HepG2 (cell line): ENCODE measurements at regions not wholly inside any gene's neighbourhood (a gene's known extent, or its start where the extent isn't known, plus 50 kb on each side); places are given as distances from the start of the nearest gene placed in this dataset.
"Not testable (repeated sequence)": the region's sequence is repeated elsewhere in the genome, so short reads cannot be mapped to it uniquely, and the experiment has no call there.

Experiments
- BRCA1 ChIP-seq: sonication (generic); formaldehyde crosslinking; IDR thresholded peaks from 2 replicates; pipeline ENCODE4 v1.4.0; 2020; ENCODE audit warnings: missing genetic modification reagents
- DPF2 ChIP-seq: sonication (generic); formaldehyde crosslinking; IDR thresholded peaks from 2 replicates; pipeline ENCODE4 v1.4.0; 2020; ENCODE audit warnings: mild to moderate bottlenecking, low read depth, missing genetic modification reagents, borderline replicate concordance
- NR2C2 ChIP-seq: sonication (generic); formaldehyde crosslinking; IDR thresholded peaks from 2 replicates; pipeline ENCODE4 v1.4.0; 2020; ENCODE audit warnings: missing genetic modification reagents, mild to moderate bottlenecking, moderate library complexity, borderline replicate concordance
- POLR2A ChIP-seq, 2 experiments: IDR thresholded peaks; 2 replicates each; pipeline ENCODE4 v1.6.1; 2011; ENCODE audit warnings: low read depth in 2 of 2, low read length in 2 of 2, mild to moderate bottlenecking in 1 of 2, moderate library complexity in 1 of 2; ENCODE audit not compliant: insufficient read depth in 1 of 2
- SAFB2 ChIP-seq: sonication (generic); formaldehyde crosslinking; IDR thresholded peaks from 2 replicates; pipeline ENCODE4 v1.5.1; 2020; ENCODE audit warnings: missing genetic modification reagents, low read depth, mild to moderate bottlenecking, borderline replicate concordance
- TAF1 ChIP-seq: sonication (generic); formaldehyde crosslinking; IDR thresholded peaks from 2 replicates; pipeline ENCODE4 v1.4.0; 2020; ENCODE audit warnings: missing genetic modification reagents
- ZNF567 ChIP-seq: sonication (generic); formaldehyde crosslinking; IDR thresholded peaks from 2 replicates; pipeline ENCODE4 v1.8.1; 2023; ENCODE audit warnings: mild to moderate bottlenecking, missing genetic modification reagents, borderline replicate concordance
- ZNF589 ChIP-seq: sonication (generic); formaldehyde crosslinking; conservative IDR thresholded peaks from 2 replicates; pipeline ENCODE4 v1.8.0; 2022; ENCODE audit warnings: mild to moderate bottlenecking, moderate library complexity, missing genetic modification reagents
- TF ChIP-seq, protein P1 (sequence below): sonication (generic); formaldehyde crosslinking; IDR thresholded peaks from 2 replicates; pipeline ENCODE4 v1.4.0; 2020; ENCODE audit warnings: missing genetic modification reagents
- TF ChIP-seq, protein P2 (sequence below): IDR thresholded peaks from 2 replicates; pipeline ENCODE4 v1.6.1; 2012; ENCODE audit warnings: low read depth, low read length, improper control_type of control experiment
- TF ChIP-seq, protein P3 (sequence below): sonication (generic); formaldehyde crosslinking; IDR thresholded peaks from 2 replicates; pipeline ENCODE4 v1.4.0; 2020; ENCODE audit warnings: missing genetic modification reagents
- TF ChIP-seq, protein P4 (sequence below): sonication (generic); formaldehyde crosslinking; IDR thresholded peaks from 2 replicates; pipeline ENCODE4 v1.5.0; 2020; ENCODE audit warnings: mild to moderate bottlenecking, missing genetic modification reagents, moderate library complexity
- TF ChIP-seq, protein P5 (sequence below): sonication (generic); formaldehyde crosslinking; IDR thresholded peaks from 2 replicates; pipeline ENCODE4 v1.4.0; 2020; ENCODE audit warnings: missing genetic modification reagents, borderline replicate concordance

DNA sequence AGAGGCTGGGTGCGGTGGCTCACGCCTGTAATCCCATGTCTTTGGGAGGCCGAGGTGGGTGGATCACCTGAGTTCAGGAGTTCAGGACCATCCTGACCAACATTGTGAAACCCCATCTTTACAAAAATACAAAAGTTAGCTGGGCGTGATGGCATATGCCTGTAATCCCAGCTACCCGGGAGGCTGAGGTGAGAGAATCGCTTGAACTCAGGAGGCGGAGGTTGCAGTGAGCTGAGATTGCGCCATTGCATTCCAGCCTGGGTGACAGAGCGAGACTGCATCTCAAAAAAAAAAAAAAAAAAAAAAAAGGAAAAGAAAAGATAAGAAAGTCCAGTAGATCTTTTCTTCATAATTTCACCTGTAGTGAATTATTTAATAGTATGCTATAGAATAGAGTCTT, 85.0 kb upstream of the TRPC4 start:
- TF ChIP-seq, protein P1, sequence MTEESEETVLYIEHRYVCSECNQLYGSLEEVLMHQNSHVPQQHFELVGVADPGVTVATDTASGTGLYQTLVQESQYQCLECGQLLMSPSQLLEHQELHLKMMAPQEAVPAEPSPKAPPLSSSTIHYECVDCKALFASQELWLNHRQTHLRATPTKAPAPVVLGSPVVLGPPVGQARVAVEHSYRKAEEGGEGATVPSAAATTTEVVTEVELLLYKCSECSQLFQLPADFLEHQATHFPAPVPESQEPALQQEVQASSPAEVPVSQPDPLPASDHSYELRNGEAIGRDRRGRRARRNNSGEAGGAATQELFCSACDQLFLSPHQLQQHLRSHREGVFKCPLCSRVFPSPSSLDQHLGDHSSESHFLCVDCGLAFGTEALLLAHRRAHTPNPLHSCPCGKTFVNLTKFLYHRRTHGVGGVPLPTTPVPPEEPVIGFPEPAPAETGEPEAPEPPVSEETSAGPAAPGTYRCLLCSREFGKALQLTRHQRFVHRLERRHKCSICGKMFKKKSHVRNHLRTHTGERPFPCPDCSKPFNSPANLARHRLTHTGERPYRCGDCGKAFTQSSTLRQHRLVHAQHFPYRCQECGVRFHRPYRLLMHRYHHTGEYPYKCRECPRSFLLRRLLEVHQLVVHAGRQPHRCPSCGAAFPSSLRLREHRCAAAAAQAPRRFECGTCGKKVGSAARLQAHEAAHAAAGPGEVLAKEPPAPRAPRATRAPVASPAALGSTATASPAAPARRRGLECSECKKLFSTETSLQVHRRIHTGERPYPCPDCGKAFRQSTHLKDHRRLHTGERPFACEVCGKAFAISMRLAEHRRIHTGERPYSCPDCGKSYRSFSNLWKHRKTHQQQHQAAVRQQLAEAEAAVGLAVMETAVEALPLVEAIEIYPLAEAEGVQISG, result not testable (repeated sequence)
- TF ChIP-seq, protein P2, sequence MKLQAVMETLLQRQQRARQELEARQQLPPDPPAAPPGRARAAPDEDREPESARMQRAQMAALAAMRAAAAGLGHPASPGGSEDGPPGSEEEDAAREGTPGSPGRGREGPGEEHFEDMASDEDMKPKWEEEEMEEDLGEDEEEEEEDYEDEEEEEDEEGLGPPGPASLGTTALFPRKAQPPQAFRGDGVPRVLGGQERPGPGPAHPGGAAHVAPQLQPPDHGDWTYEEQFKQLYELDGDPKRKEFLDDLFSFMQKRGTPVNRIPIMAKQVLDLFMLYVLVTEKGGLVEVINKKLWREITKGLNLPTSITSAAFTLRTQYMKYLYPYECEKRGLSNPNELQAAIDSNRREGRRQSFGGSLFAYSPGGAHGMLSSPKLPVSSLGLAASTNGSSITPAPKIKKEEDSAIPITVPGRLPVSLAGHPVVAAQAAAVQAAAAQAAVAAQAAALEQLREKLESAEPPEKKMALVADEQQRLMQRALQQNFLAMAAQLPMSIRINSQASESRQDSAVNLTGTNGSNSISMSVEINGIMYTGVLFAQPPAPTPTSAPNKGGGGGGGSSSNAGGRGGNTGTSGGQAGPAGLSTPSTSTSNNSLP, result not testable (repeated sequence)
- not testable (repeated sequence) for TF ChIP-seq POLR2A (IDR thresholded peaks at IDR 0.05; ENCODE audit: insufficient read depth in 1 of 2, low read depth in 2 of 2, low read length in 2 of 2); SAFB2 (CRISPR knock-in tag); ZNF589 (CRISPR knock-in tag); DPF2 (CRISPR knock-in tag); TAF1 (CRISPR knock-in tag); BRCA1 (CRISPR knock-in tag); NR2C2 (CRISPR knock-in tag); ZNF567 (CRISPR knock-in tag)
- TF ChIP-seq, protein P3, sequence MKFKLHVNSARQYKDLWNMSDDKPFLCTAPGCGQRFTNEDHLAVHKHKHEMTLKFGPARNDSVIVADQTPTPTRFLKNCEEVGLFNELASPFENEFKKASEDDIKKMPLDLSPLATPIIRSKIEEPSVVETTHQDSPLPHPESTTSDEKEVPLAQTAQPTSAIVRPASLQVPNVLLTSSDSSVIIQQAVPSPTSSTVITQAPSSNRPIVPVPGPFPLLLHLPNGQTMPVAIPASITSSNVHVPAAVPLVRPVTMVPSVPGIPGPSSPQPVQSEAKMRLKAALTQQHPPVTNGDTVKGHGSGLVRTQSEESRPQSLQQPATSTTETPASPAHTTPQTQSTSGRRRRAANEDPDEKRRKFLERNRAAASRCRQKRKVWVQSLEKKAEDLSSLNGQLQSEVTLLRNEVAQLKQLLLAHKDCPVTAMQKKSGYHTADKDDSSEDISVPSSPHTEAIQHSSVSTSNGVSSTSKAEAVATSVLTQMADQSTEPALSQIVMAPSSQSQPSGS, result not testable (repeated sequence)
- TF ChIP-seq, protein P4, sequence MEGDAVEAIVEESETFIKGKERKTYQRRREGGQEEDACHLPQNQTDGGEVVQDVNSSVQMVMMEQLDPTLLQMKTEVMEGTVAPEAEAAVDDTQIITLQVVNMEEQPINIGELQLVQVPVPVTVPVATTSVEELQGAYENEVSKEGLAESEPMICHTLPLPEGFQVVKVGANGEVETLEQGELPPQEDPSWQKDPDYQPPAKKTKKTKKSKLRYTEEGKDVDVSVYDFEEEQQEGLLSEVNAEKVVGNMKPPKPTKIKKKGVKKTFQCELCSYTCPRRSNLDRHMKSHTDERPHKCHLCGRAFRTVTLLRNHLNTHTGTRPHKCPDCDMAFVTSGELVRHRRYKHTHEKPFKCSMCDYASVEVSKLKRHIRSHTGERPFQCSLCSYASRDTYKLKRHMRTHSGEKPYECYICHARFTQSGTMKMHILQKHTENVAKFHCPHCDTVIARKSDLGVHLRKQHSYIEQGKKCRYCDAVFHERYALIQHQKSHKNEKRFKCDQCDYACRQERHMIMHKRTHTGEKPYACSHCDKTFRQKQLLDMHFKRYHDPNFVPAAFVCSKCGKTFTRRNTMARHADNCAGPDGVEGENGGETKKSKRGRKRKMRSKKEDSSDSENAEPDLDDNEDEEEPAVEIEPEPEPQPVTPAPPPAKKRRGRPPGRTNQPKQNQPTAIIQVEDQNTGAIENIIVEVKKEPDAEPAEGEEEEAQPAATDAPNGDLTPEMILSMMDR, result not testable (repeated sequence)
- TF ChIP-seq, protein P5, sequence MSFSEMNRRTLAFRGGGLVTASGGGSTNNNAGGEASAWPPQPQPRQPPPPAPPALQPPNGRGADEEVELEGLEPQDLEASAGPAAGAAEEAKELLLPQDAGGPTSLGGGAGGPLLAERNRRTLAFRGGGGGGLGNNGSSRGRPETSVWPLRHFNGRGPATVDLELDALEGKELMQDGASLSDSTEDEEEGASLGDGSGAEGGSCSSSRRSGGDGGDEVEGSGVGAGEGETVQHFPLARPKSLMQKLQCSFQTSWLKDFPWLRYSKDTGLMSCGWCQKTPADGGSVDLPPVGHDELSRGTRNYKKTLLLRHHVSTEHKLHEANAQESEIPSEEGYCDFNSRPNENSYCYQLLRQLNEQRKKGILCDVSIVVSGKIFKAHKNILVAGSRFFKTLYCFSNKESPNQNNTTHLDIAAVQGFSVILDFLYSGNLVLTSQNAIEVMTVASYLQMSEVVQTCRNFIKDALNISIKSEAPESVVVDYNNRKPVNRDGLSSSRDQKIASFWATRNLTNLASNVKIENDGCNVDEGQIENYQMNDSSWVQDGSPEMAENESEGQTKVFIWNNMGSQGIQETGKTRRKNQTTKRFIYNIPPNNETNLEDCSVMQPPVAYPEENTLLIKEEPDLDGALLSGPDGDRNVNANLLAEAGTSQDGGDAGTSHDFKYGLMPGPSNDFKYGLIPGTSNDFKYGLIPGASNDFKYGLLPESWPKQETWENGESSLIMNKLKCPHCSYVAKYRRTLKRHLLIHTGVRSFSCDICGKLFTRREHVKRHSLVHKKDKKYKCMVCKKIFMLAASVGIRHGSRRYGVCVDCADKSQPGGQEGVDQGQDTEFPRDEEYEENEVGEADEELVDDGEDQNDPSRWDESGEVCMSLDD (CRISPR knock-in tag), result not testable (repeated sequence)
